ENCODE measurements at regions not wholly inside any gene's neighbourhood (a gene's known extent, or its start where the extent isn't known, plus 50 kb on each side); places are given as distances from the start of the nearest gene placed in this dataset.

DNA sequence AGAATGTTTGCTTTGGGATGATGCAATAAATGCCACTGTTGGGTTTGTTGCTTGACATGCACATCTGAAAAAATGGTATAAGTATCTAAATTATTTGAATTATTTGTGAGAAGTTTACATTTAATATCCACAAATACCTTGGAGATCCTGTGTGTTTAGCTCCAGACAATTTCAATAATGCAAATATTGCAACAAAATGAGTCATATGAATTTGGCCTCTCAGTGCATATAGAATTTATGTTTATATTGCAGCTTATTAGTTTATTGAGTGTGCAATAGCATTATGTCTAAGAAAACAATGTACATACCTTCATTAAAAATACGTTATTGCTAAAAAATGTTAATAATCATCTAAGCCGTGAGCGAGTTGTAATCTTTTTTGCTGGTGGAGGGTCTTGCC is 153.3 kb downstream of the FSCB start:
- no peaks in the 10 kb centered on the region for H3K36me3 ChIP-seq (ENCODE audit: insufficient read depth, low read length)
- H3K4me3 ChIP-seq (ENCODE audit: low read length): no peak overlapping the region
- H3K4me2 ChIP-seq (ENCODE audit: low read length): no peak overlapping the region
- H3K4me1 ChIP-seq (ENCODE audit: control insufficient read depth, insufficient read depth, low read length): no peaks in the 10 kb centered on the region
- H3K9me3 ChIP-seq (replicated peaks; ENCODE audit: low read length): peaks cover 4% of the 10 kb centered on the region
- no peaks in the 10 kb centered on the region for H3K27me3 ChIP-seq (ENCODE audit: control insufficient read depth, insufficient read depth, low read length)
- H3K9ac ChIP-seq (ENCODE audit: low read depth, low read length): no peak overlapping the region

DNA sequence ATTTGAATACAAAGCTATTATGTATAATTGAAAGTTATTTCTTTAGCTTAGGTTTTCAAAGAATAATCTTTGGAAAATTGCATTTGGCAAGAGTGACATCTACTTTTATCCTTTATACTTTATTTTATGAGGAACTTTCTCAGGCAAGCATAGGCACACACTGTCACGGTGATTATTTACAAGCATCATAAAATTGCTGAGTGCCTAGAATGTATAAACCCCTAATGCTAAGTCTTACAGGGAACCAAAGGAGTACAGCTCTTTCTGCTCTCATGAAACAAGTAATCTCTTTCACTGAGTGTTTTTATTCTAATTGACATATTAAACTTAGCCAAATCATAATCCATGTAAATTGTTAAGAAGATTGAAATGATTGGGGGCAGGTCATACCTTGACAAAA is 154.9 kb downstream of the FSCB start:
- Histone ChIP-seq H3K9ac (ENCODE audit: low read depth, low read length) (no peak overlapping the region), H3K4me1 (ENCODE audit: control insufficient read depth, insufficient read depth, low read length) (no peaks in the 10 kb centered on the region), H3K4me2 (ENCODE audit: low read length) (no peak overlapping the region), H3K4me3 (ENCODE audit: low read length) (no peak overlapping the region), H3K9me3 (replicated peaks; ENCODE audit: low read length) (peaks cover 5% of the 10 kb centered on the region), H3K36me3 (ENCODE audit: insufficient read depth, low read length) (no peaks in the 10 kb centered on the region), H3K27me3 (ENCODE audit: control insufficient read depth, insufficient read depth, low read length) (no peaks in the 10 kb centered on the region)

- no peaks in the 10 kb centered on the region for H3K27me3 ChIP-seq (ENCODE audit: control insufficient read depth, insufficient read depth, low read length)
Measured at GRCh38 chr14:44347316-44347715, 159.8 kb downstream of the FSCB start.

DNA sequence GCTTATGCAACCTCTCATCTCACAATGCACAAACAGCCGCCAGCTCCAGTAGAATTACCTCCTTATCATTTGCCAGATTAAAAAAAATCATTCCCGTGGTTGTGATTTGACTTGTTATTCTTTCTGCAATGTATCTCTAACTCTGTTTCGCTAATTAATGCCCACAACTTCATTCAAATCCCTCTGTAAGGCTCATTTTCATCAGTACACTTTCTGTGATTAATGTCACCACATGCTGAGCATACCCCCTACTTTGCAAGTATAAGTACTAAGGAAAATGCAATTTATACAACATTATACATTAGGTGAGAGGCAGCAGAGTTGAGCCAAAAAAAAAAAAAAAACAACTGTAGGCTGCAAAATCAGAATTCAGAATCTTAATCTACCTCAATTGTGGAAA is 166.0 kb downstream of the FSCB start:
- Histone ChIP-seq H3K27me3 (ENCODE audit: control insufficient read depth, insufficient read depth, low read length) (no peaks in the 10 kb centered on the region), H3K4me2 (ENCODE audit: low read length) (no peak overlapping the region), H3K9me3 (replicated peaks; ENCODE audit: low read length) (no peaks in the 10 kb centered on the region), H3K4me1 (ENCODE audit: control insufficient read depth, insufficient read depth, low read length) (no peaks in the 10 kb centered on the region), H3K36me3 (ENCODE audit: insufficient read depth, low read length) (no peaks in the 10 kb centered on the region), H3K9ac (ENCODE audit: low read depth, low read length) (no peak overlapping the region), H3K4me3 (ENCODE audit: low read length) (no peak overlapping the region)

More at GRCh38 chr14:44347316-44347715, 159.8 kb downstream of the FSCB start:
- Histone ChIP-seq H3K4me3 (ENCODE audit: low read length) (no peak overlapping the region), H3K4me1 (ENCODE audit: control insufficient read depth, insufficient read depth, low read length) (no peaks in the 10 kb centered on the region), H3K9me3 (replicated peaks; ENCODE audit: low read length) (peaks cover 9% of the 10 kb centered on the region), H3K4me2 (ENCODE audit: low read length) (no peak overlapping the region), H3K36me3 (ENCODE audit: insufficient read depth, low read length) (no peaks in the 10 kb centered on the region), H3K9ac (ENCODE audit: low read depth, low read length) (no peak overlapping the region)

- Histone ChIP-seq H3K36me3 (ENCODE audit: insufficient read depth, low read length) (no peaks in the 10 kb centered on the region), H3K27me3 (ENCODE audit: control insufficient read depth, insufficient read depth, low read length) (no peaks in the 10 kb centered on the region), H3K9me3 (replicated peaks; ENCODE audit: low read length) (no peaks in the 10 kb centered on the region), H3K4me3 (ENCODE audit: low read length) (no peak overlapping the region), H3K4me1 (ENCODE audit: control insufficient read depth, insufficient read depth, low read length) (no peaks in the 10 kb centered on the region), H3K4me2 (ENCODE audit: low read length) (no peak overlapping the region), H3K9ac (ENCODE audit: low read depth, low read length) (no peak overlapping the region)
Measured at GRCh38 chr14:44339862-44340261, 167.2 kb downstream of the FSCB start.

DNA sequence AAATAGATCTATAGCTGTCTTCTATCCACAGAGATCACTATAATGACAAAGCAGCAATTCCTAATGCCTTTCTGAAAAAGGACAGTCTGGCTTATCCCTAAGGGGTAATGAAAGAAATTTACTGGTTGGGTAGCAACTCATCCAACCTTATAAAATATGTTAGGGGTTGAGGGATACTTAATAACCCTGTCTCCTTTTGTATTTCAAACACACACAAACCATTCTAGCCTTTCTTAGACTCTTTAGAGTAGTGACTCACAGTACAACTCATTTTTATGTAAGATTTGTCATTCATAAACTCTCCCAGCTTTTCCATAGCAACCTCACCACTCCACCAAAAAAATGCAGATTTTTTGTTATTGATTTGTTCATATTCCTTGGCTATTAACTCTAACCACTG is 167.9 kb downstream of the FSCB start:
- Histone ChIP-seq H3K27me3 (ENCODE audit: control insufficient read depth, insufficient read depth, low read length) (no peaks in the 10 kb centered on the region), H3K4me1 (ENCODE audit: control insufficient read depth, insufficient read depth, low read length) (no peaks in the 10 kb centered on the region), H3K36me3 (ENCODE audit: insufficient read depth, low read length) (no peaks in the 10 kb centered on the region), H3K4me3 (ENCODE audit: low read length) (no peak overlapping the region), H3K9ac (ENCODE audit: low read depth, low read length) (no peak overlapping the region), H3K4me2 (ENCODE audit: low read length) (no peak overlapping the region), H3K9me3 (replicated peaks; ENCODE audit: low read length) (no peaks in the 10 kb centered on the region)

DNA sequence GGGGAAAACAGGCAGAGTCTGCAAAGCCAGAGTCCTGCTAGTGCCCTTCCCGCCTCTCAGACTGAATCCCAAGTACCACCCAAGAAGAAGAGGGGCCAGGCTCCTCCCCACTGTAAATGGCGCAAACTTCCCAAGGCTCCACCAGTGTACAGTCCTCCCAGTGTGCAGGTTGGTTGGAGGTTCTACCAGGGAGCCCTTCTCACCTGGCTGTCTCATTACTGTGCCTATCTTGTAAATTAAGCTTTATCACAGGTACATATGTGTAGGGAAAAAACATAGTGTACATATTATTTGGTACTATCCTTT is 189.7 kb downstream of the FSCB start:
- no peak overlapping the region for H3K9ac ChIP-seq (ENCODE audit: low read depth, low read length)
- no peak overlapping the region for H3K4me2 ChIP-seq (ENCODE audit: low read length)
- H3K4me1 ChIP-seq (ENCODE audit: control insufficient read depth, insufficient read depth, low read length): no peaks in the 10 kb centered on the region
- H3K4me3 ChIP-seq (ENCODE audit: low read length): no peak overlapping the region
- H3K27me3 ChIP-seq (ENCODE audit: control insufficient read depth, insufficient read depth, low read length): no peaks in the 10 kb centered on the region
- H3K9me3 ChIP-seq (replicated peaks; ENCODE audit: low read length): peaks cover 5% of the 10 kb centered on the region
- no peaks in the 10 kb centered on the region for H3K36me3 ChIP-seq (ENCODE audit: insufficient read depth, low read length)

GRCh38 chr14:44316647-44317440 is 190.2 kb downstream of the FSCB start:
- Histone ChIP-seq H3K27me3 (ENCODE audit: control insufficient read depth, insufficient read depth, low read length) (no peaks in the 10 kb centered on the region), H3K4me3 (ENCODE audit: low read length) (no peak overlapping the region), H3K9ac (ENCODE audit: low read depth, low read length) (no peak overlapping the region), H3K9me3 (replicated peaks; ENCODE audit: low read length) (peaks cover 5% of the 10 kb centered on the region), H3K4me2 (ENCODE audit: low read length) (no peak overlapping the region), H3K36me3 (ENCODE audit: insufficient read depth, low read length) (no peaks in the 10 kb centered on the region), H3K4me1 (ENCODE audit: control insufficient read depth, insufficient read depth, low read length) (no peaks in the 10 kb centered on the region)

DNA sequence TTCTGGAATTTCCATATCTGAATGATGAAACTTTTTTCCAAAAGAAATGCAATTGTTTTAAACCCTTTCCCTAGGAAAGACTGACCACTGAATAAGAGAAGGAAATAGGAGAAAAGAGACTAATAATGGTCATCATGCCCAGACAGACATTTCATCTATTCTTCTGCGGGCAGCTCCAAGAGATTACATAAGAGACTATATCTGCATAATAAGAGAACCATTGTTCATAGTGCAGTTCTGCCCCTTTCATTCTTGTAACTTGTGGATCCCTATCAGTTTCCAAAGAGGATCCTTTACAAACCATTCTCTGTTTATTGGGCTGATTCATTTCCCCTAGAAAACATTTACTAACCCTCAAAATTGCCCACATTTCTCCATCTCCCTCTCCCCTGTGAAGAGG is 197.8 kb downstream of the FSCB start:
- no peaks in the 10 kb centered on the region for H3K9me3 ChIP-seq (replicated peaks; ENCODE audit: low read length)
- no peak overlapping the region for H3K4me3 ChIP-seq (ENCODE audit: low read length)
- H3K4me2 ChIP-seq (ENCODE audit: low read length): no peak overlapping the region
- H3K4me1 ChIP-seq (ENCODE audit: control insufficient read depth, insufficient read depth, low read length): no peaks in the 10 kb centered on the region
- no peaks in the 10 kb centered on the region for H3K27me3 ChIP-seq (ENCODE audit: control insufficient read depth, insufficient read depth, low read length)
- H3K36me3 ChIP-seq (ENCODE audit: insufficient read depth, low read length): no peaks in the 10 kb centered on the region
- H3K9ac ChIP-seq (ENCODE audit: low read depth, low read length): no peak overlapping the region

DNA sequence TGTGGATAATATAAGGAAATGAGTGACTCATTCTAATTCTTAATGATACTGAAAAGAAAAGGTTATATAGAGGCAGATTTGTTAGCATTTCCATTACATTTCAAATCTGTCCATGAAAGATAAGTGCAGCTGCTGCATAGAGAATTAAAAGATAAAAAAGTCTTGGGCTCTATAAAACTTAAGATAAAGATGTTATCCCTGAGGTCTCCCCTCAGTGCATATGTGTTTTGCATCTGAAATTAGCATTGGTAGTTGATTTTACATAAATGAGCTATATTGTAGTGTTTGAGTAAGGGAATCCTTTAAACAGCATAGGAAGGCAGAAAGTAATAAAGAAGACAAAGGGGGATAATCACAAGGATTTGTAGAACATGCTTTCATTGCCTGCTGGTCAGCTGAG is 206.2 kb downstream of the FSCB start:
- no peaks in the 10 kb centered on the region for H3K36me3 ChIP-seq (ENCODE audit: insufficient read depth, low read length)
- H3K9ac ChIP-seq (ENCODE audit: low read depth, low read length): no peak overlapping the region
- H3K4me3 ChIP-seq (ENCODE audit: low read length): no peak overlapping the region
- H3K9me3 ChIP-seq (replicated peaks; ENCODE audit: low read length): peaks cover 3% of the 10 kb centered on the region
- H3K4me2 ChIP-seq (ENCODE audit: low read length): no peak overlapping the region
- no peaks in the 10 kb centered on the region for H3K4me1 ChIP-seq (ENCODE audit: control insufficient read depth, insufficient read depth, low read length)
- no peaks in the 10 kb centered on the region for H3K27me3 ChIP-seq (ENCODE audit: control insufficient read depth, insufficient read depth, low read length)

DNA sequence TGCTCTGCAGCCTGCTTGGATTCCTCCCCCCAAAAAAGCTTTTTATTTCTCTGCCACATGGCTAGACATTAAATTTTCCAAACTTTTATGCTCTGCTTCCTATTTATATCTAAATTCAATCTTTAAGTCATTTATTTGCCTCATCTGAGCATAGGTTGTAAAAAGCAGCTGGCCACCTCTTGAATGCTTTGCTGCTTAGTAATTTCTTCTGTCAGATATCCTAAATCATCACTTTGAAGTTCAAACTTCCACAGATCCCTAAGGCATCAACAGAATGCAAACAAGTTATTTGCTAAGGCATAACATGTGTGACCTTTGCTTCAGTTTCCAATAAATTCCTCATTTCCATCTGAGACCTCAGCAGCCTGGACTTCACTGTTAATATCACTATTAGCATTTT is 209.6 kb downstream of the FSCB start:
- H3K4me2 ChIP-seq (ENCODE audit: low read length): no peak overlapping the region
- no peaks in the 10 kb centered on the region for H3K4me1 ChIP-seq (ENCODE audit: control insufficient read depth, insufficient read depth, low read length)
- H3K27me3 ChIP-seq (ENCODE audit: control insufficient read depth, insufficient read depth, low read length): no peaks in the 10 kb centered on the region
- no peaks in the 10 kb centered on the region for H3K36me3 ChIP-seq (ENCODE audit: insufficient read depth, low read length)
- H3K9me3 ChIP-seq (replicated peaks; ENCODE audit: low read length): peaks cover 6% of the 10 kb centered on the region
- H3K9ac ChIP-seq (ENCODE audit: low read depth, low read length): no peak overlapping the region
- no peak overlapping the region for H3K4me3 ChIP-seq (ENCODE audit: low read length)

DNA sequence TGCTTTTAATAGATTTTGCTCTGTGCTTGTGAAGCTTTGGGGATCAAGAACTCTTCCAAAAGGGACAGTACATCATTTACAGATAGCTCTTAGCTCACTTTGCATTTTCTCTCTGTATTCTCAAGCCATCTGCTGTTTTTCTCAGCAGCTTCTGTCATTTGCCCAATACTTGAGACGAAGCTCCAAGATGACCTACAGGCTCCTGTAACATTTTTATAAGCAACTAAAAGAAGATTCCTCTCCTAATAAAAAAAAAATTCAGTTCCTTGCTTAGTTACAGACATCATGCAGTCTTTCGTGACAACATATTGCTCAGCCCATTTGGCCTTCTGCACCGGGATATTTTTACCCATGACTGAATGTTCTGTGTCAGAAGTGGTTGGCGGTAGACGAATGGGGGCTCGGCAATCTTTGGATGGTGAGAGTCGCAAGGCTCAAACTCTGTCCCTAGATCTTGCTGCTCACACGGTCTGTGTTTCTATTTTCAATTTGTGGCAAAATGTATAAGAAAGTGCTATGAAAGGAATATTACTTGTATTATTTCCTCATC is 215.6 kb downstream of the FSCB start:
- Histone ChIP-seq H3K27me3 (ENCODE audit: control insufficient read depth, insufficient read depth, low read length) (no peaks in the 10 kb centered on the region), H3K4me3 (ENCODE audit: low read length) (no peak overlapping the region), H3K9ac (ENCODE audit: low read depth, low read length) (no peak overlapping the region), H3K36me3 (ENCODE audit: insufficient read depth, low read length) (no peaks in the 10 kb centered on the region), H3K4me2 (ENCODE audit: low read length) (no peak overlapping the region), H3K4me1 (ENCODE audit: control insufficient read depth, insufficient read depth, low read length) (no peaks in the 10 kb centered on the region), H3K9me3 (replicated peaks; ENCODE audit: low read length) (peaks cover 6% of the 10 kb centered on the region)
